ENCODE measurements at regions not wholly inside any gene's neighbourhood (a gene's known extent, or its start where the extent isn't known, plus 50 kb on each side); places are given as distances from the start of the nearest gene placed in this dataset.
"Not testable (repeated sequence)": the region's sequence is repeated elsewhere in the genome, so short reads cannot be mapped to it uniquely, and the experiment has no call there.

- not testable (repeated sequence) for TF ChIP-seq EP300 (IDR thresholded peaks at IDR 0.05; ENCODE audit: low read depth); POLR2A (IDR thresholded peaks at IDR 0.05); CTCF (IDR thresholded peaks at IDR 0.05); POLR2AphosphoS5 (IDR thresholded peaks at IDR 0.05)
Measured at GRCh38 chr12:112697441-112697840, 94.1 kb upstream of the RPH3A start.
